ENCODE measurements at regions not wholly inside any gene's neighbourhood (a gene's known extent, or its start where the extent isn't known, plus 50 kb on each side); places are given as distances from the start of the nearest gene placed in this dataset.

GRCh38 chr2:189960346-189960745, 102.2 kb downstream of the MSTN start:
- Histone ChIP-seq H3K4me3 (replicated peaks in 1 of 2; ENCODE audit: low read depth in 1 of 2, low read length in 2 of 2) (no peak overlapping the region), H3K9me3 (ENCODE audit: control insufficient read depth in 1 of 2, insufficient read depth in 1 of 2, low read depth in 1 of 2, low read length in 2 of 2) (no peaks in the 10 kb centered on the region), H3K9me2 (ENCODE audit: insufficient read depth) (no peaks in the 10 kb centered on the region), H3K4me2 (ENCODE audit: low read length) (no peak overlapping the region), H2AFZ (ENCODE audit: low read depth, low read length, poor library complexity, severe bottlenecking) (peak overlapping the region; percentile 56), H3K4me1 (ENCODE audit: control insufficient read depth in 1 of 2, insufficient read depth in 2 of 2, low read length in 2 of 2) (no peaks in the 10 kb centered on the region), H3K9ac (ENCODE audit: low read length) (no peak overlapping the region), H3K36me3 (ENCODE audit: control insufficient read depth in 1 of 2, insufficient read depth in 2 of 2, low read length in 2 of 2) (no peaks in the 10 kb centered on the region), H4K20me1 (ENCODE audit: insufficient read depth) (no peaks in the 10 kb centered on the region), H3K27ac (ENCODE audit: low read depth, low read length) (no peak overlapping the region), H3K79me2 (ENCODE audit: insufficient read depth, low read length) (no peaks in the 10 kb centered on the region), H3K27me3 (ENCODE audit: insufficient read depth, low read length) (no peaks in the 10 kb centered on the region)
- ATAC-seq (no peak), DNase-seq (ENCODE audit: low read depth, low spot score) (no peak)
- ChIA-PET CTCF (interaction anchor here (0.8 kb wide), 1 partner anchor 9 kb away, joined by 3 read pairs; no protein-coding TSS in a partner anchor), RAD21 (ENCODE audit: low non-redundant PET in 1 of 2, low total read pairs in 2 of 2, uncharacterized antibody in 2 of 2, unreplicated experiment in 2 of 2) (interaction anchor here in 1 of 2 experiments (0.6 kb wide), 1 partner anchor 8 kb away, joined by 3 read pairs; no protein-coding TSS in a partner anchor), POLR2A (no interaction called here)
- intact Hi-C loops (cut with micrococcal nuclease), result no loop called here
- TF ChIP-seq POLR2A (IDR thresholded peaks at IDR 0.05; ENCODE audit: borderline replicate concordance, extremely low read depth, insufficient read depth, insufficient read length) (no peak), POLR2AphosphoS5 (IDR thresholded peaks at IDR 0.05; ENCODE audit: low read depth, low read length) (no peak), SRF (IDR thresholded peaks at IDR 0.05; ENCODE audit: low read depth) (no peak), EZH2 (IDR thresholded peaks at IDR 0.05) (no peak), CEBPB (IDR thresholded peaks at IDR 0.05; ENCODE audit: low read depth) (no peak), CTCF (IDR thresholded peaks at IDR 0.05 in 2 of 3, conservative IDR thresholded peaks at IDR 0.05 in 1 of 3; ENCODE audit: borderline replicate concordance in 1 of 3, insufficient read depth in 1 of 3, low read depth in 2 of 3, low read length in 2 of 3) (no peak), JUND (IDR thresholded peaks at IDR 0.05) (no peak), ZFX (IDR thresholded peaks at IDR 0.05) (no peak)
- BruUV-seq (replicated peaks), result no TSS peak

- Histone ChIP-seq H3K4me3 (replicated peaks in 1 of 2; ENCODE audit: low read depth in 1 of 2, low read length in 2 of 2) (no peak overlapping the region), H3K9me2 (ENCODE audit: insufficient read depth) (no peaks in the 10 kb centered on the region), H3K4me1 (ENCODE audit: control insufficient read depth in 1 of 2, insufficient read depth in 2 of 2, low read length in 2 of 2) (no peaks in the 10 kb centered on the region), H3K27me3 (ENCODE audit: insufficient read depth, low read length) (no peaks in the 10 kb centered on the region), H4K20me1 (ENCODE audit: insufficient read depth) (no peaks in the 10 kb centered on the region), H3K9ac (ENCODE audit: low read length) (no peak overlapping the region), H3K36me3 (ENCODE audit: control insufficient read depth in 1 of 2, insufficient read depth in 2 of 2, low read length in 2 of 2) (no peaks in the 10 kb centered on the region), H2AFZ (ENCODE audit: low read depth, low read length, poor library complexity, severe bottlenecking) (no peak overlapping the region), H3K79me2 (ENCODE audit: insufficient read depth, low read length) (no peaks in the 10 kb centered on the region), H3K4me2 (ENCODE audit: low read length) (no peak overlapping the region), H3K9me3 (ENCODE audit: control insufficient read depth in 1 of 2, insufficient read depth in 1 of 2, low read depth in 1 of 2, low read length in 2 of 2) (no peaks in the 10 kb centered on the region), H3K27ac (ENCODE audit: low read depth, low read length) (no peak overlapping the region)
- ChIA-PET CTCF (interaction anchor here (0.8 kb wide), 1 partner anchor 10 kb away, joined by 3 read pairs; no protein-coding TSS in a partner anchor), POLR2A (no interaction called here), RAD21 (ENCODE audit: low non-redundant PET in 1 of 2, low total read pairs in 2 of 2, uncharacterized antibody in 2 of 2, unreplicated experiment in 2 of 2) (no interaction called here)
- intact Hi-C loops (cut with micrococcal nuclease), result no loop called here
- no peak for ATAC-seq
- DNase-seq (ENCODE audit: low read depth, low spot score), result no peak
- no TSS peak for BruUV-seq (replicated peaks)
- TF ChIP-seq CBX3 (IDR thresholded peaks at IDR 0.05; ENCODE audit: low read depth), result no peak
- no peak for TF ChIP-seq TCF7L2 (IDR thresholded peaks at IDR 0.05; ENCODE audit: borderline replicate concordance, extremely low read depth, insufficient read depth, insufficient read length)
- no peak for TF ChIP-seq YY1 (IDR thresholded peaks at IDR 0.05; ENCODE audit: extremely low read depth, insufficient replicate concordance, low read depth, low read length)
- no peak for TF ChIP-seq SRF (IDR thresholded peaks at IDR 0.05; ENCODE audit: low read depth)
- TF ChIP-seq REST (IDR thresholded peaks at IDR 0.05; ENCODE audit: low read depth), result no peak
- TF ChIP-seq SP1 (IDR thresholded peaks at IDR 0.05; ENCODE audit: low read depth), result no peak
- TF ChIP-seq FOSL1 (IDR thresholded peaks at IDR 0.05; ENCODE audit: low read depth), result no peak
Measured at GRCh38 chr2:189959450-189959849, 103.1 kb downstream of the MSTN start.

All from HCT116 (cell line).